DMS153 treated with DMSO at 0.1 percent for 48 hours (cell line): ENCODE measurements at regions not wholly inside any gene's neighbourhood (a gene's known extent, or its start where the extent isn't known, plus 50 kb on each side); places are given as distances from the start of the nearest gene placed in this dataset.
A peak's percentile ranks its signal among the peaks of the same experiment; 100 is the strongest.
"Not testable (repeated sequence)": the region's sequence is repeated elsewhere in the genome, so short reads cannot be mapped to it uniquely, and the experiment has no call there.

Experiments used
- DNase-seq: peaks from one replicate; lab custom pipeline; 2025; ENCODE audit not compliant: unreplicated experiment; lab: John Stamatoyannopoulos, UW

DNA sequence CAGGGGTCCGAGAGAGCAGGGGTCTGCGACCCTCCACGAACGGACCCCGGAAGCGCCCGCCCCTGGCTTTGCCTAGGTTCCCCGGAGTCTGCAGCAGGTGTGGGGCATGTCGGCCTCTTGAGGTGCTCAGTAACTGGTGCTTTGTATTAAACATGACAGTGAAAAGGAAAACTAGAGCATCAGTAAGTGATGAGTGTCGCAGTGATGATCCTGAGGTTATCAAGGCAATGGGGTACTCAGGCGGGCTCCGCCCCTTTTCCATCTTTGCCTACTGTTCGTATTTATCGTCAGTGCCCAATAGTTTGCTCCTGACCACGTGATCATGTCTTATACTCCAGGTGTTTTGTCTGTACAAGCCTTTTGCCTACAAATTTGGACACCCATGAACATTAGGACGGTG, 262.4 kb downstream of the ZNF37A start:
- DNase-seq: not testable (repeated sequence)

DNA sequence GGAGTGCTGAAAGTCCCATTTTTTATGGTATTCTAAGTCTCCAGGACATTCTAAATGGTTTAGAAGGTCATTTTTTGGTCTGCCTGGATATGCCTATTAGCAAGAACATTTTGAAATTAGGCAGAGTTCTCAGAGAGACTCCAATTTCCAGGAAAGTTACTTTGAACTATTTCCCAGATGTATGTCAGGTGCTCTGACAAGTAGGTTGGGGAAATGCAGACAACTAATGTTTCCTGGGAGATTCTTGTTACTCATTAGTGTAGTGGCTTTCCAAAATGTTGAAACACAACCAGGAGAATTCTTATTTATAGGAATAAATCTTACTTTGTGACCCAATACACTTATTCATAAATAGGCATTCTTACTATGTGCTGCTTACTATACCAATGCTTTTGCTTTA, 268.4 kb downstream of the ZNF37A start:
- not testable (repeated sequence) for DNase-seq

DNA sequence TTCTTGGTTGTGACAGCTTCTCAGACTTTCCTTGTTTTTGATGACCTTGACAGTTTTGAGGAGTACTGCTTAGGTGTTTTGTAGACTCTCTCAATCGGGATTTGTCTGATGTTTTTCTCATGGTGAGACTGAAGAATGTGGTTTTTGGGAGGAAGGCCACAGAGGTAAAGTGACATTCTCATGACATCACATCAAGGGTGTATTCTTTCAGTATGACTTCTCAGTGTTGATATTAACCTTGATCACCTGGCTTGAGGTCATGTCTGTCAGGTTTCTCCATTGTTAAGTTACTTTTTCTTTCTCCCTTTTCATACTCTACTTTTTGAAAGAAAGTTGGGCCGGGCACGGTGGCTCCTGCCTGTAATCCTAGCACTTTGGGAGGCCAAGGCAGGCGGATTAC, 269.9 kb downstream of the ZNF37A start:
- DNase-seq: not testable (repeated sequence)

DNA sequence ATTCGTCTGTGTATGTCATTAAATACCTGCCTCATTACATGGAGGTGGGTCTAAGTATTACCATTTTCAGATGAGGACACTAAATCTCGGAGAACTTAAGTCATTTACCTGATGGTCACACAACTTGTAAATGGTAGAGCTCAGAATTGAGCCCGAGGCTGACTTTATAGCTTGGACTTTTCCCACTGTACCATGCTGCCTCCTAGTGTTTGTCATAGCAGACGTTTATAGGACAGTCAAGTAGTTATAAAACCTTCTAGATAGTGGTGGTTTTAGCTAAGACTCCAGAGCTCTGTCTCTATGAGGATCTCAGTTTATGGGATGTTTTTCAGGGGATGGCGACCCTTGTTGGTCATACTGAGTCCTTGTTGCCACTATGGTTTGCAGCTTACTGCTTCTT, 271.8 kb downstream of the ZNF37A start:
- DNase-seq: peak; percentile 0

DNA sequence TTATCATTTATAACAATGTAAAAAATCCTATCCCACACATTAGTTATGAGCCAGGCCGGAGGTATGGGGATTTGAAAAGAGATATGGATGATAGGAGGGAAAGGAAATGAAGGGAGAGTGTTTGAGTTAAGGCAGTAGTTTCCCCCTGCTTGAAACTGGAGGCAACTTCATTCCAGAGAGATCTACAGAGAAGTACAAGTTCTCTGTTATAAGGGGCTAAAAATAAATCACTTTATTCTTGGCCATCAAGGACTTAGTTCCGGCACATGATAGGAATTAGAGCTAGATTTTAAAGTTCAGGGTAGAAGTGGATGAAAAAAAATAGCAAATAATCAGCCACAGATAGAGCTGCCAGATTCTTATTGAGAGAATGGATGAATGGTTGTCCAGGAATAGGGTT, 289.7 kb downstream of the ZNF37A start:
- not testable (repeated sequence) for DNase-seq

DNA sequence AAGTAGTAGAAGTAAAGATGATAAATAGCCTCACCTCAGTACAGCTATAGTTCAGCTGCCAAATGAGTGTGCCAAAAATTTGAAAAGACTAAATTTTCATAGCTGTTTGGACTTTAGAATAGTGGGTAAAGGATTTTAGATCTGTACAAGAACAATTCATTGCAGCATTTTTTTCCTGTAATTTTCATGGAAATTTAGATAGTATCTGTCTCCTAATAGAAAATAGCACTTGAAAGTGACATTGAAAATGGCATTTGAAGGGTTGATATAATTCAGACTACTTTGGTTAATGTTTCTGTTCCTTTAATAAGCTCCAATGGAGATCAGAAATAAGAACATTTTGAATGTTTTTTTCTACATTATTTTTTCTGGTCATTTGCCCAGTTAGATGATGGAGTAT, 292.7 kb downstream of the ZNF37A start:
- not testable (repeated sequence) for DNase-seq

DNA sequence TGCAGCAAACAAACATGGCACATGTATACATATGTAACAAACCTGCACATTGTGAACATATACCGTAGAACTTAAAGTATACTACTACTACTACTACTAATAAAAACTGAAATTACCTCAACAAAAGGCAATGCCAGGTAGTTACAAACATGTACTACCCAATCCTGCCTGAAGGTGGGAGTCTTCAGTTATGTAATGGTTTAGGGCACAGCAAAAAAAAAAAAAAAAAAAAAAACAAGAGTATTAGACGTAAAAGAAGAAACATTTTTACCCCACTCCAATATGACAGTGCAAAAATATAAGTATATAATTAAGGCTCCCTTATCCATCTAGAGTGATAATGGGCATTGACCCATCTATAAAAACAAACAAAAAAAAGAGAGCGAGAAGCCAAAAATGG, 296.6 kb downstream of the ZNF37A start:
- DNase-seq: not testable (repeated sequence)

DNA sequence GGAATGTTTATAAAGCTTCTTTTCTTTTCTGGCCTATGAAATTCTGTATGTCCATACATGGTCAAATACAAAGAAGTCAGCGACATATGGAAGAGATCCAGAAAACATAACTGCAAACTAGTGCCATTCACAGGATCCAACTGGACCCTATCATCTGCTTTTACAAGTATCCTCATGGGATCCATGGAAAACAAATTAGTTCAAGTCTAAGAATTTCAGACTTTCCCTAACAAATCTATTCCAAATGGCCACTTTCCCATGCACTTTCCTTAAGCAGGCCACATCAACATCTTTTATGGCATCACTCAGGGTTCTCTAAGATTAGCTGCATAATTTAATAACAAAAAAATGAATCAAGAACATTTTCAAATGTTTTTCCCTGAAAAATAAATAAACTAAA, 301.3 kb downstream of the ZNF37A start:
- DNase-seq: not testable (repeated sequence)

DNA sequence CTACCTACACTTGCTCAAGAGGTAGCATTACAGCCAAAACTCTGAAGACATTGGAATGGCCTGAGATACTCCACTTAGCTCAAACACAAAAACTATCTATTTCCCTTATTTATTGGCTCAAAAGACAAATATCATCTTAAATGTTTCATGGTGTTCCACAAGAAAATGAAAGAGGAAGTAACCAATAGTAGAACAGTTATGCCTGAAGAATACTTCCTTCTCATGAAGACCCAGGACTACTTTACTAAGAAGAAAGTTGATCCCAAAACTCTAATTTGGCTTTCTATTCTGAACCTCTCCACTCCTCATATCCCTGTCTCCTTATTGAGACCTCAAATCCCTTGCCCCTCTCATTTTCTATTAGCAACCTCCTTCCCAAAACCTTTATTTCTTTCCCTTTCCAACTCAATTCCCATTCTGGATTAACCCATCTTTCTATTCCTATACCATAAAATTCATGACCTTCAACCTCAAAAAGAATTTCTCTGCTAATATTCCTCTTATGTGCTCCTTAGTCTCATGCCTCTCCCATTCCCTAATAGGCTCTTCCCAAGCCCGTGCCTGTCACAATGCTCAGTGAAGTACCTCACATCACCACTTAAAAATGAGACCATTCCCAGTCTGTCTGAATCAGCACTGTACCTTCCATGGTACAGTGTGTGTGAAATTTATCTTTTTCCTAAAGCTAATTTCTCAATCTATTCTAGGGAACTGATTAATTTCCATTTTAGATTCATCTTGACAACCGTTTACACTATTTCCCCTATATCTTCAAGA, 302.2 kb downstream of the ZNF37A start:
- not testable (repeated sequence) for DNase-seq

DNA sequence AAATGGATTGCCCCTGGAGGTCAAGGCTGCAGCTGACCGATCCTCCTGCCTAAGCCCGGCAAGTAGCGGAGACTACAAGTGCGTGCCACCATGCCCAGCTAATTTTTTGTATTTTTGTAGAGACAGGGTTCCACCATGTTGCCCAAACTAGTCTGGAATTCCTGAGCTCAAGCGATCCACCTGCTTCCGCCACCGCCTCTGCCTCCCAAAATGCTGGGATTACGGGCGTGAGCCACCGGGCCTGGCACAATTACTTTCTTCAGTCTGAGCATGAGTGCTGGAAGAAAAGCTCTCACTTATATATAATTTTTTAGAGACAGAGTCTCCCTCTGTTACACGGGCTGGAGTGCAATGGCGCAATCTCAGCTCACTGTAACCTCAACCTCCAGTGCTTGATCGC, 307.4 kb downstream of the ZNF37A start:
- not testable (repeated sequence) for DNase-seq

DNA sequence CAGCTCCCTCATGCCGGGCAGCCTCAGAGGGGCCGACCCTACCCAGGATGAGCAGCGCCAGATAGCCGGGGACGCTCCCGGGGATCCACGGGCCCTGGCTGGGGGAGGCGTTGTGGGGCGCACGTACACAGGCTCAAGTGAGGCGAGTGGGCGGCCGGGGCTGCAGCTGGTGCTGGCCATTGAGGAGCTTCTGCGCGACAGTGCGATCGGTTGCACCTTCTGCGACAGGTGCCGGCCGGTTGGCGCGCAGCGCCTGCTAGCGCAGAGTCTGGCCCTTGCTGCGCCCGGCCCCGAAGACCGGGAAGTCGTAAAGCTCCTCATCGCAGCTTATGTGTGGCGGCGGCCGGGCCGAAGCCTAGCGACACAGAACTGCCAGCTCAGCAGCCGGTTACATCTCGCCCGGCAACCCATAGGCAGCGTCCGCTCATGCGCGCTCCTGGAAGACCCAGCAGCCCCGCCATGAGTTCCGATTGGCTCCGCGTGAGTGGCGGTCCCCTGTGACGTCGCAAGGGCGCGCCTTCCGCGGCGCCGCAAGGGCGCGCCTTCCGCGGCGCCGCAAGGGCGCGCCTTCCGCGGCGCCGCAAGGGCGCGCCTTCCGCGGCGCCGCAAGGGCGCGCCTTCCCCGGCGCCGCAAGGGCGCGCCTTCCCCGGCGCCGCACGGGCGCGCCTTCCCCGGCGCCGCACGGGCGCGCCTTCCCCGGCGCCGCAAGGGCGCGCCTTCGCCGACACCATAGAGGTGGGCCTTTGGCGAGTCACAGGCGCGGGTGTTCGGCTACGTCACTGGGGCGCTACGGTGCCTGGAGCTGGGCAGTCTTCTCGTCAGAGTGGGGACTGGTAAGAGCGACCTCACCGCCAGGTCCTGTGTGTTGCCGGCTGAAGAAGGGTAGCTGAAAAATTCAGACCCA, 308.6 kb downstream of the ZNF37A start:
- peak; percentile 9 for DNase-seq

DNA sequence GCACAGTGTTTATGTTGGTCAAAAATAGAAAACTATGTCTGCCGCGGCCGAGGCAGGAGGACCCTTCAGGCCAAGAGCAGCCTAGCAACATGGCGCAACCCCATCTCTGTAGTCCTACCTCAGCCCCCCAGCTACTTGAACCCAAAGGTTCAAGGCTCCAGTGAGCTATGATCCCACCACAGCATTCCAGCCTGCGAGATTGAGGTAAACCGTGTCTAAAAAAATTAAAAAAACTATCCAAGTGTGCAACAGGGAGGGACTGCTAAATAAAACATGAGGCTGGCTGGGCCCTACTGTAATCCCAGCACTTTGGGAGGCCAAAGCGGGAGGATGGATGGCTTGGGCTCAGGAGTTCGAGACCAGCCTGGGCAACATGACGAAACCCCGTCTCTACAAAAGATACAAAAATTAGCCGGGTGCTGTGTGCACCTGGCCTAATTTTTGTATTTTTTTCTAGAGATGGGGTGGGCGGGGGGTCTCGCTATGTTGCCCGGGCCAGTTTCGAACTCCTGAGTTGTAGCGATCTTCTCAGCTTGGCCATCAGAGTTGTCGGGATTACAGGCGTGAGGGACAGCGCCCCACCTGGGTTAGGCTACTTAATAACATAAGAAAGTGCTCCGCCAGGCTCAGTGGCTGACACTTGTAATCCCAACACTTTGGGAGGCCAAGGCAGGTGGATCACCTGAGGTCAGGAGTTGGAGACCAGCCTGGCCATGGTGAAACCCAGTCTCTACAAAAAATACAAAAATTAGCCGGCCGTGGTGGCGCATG, 309.4 kb downstream of the ZNF37A start:
- DNase-seq: not testable (repeated sequence)

DNA sequence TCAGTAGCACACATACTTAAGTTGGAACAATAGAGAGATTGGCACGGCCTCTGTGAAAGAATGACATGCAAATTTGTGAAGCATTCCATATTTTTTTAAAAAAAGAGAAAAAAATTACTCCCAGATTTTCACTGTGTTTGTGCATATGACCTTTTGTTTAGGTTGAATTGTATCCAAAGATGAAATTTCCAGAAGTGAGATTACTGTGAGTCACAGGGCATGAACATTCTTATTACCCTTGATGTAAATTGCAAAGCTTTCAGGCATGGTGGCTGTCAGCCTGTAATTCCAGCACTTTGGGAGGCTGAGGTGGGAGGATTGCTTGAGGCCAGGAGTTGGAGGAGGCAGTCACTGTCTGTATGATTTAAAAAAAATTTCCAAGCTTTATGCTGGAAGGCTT, 329.5 kb downstream of the ZNF37A start:
- not testable (repeated sequence) for DNase-seq

DNA sequence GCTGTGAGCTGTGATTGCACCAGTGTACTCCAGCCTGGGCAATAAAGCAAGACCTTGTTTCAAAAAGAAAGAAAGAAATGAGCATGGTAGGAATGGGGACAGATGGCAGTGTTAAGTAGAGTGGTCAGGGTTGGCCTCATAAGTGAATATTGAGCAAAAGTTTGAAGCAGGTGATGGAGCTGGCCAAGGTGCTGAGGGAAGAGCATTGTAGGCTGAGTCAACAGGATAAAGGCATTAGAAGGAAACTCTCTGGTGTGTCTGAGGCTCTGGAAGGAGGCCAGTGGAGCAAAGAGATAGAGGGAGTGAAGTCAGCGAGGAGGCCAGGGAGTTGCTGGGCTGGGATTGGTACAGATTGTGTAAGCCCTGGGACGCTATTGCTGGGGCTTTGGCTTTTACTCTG, 336.1 kb downstream of the ZNF37A start:
- DNase-seq: not testable (repeated sequence)

DNA sequence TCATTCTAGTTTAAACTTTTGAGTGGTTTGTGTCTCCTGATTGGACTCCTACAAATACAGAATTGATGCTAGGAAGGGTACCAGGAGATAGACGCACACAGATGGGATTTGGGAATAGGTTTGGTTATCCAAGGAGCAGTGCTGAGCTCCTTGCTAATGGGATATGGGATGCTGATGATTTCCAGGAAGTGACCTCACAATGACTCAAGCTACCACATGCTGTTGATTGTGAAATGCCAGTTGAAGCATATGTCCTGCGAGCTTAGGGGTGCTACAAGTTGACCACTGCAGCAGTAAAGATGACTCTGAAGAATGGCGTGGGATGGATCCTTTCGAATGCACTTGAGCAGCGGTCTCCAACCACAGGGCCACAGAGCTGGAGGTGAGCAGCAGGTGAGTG, 343.2 kb downstream of the ZNF37A start:
- DNase-seq: not testable (repeated sequence)

DNA sequence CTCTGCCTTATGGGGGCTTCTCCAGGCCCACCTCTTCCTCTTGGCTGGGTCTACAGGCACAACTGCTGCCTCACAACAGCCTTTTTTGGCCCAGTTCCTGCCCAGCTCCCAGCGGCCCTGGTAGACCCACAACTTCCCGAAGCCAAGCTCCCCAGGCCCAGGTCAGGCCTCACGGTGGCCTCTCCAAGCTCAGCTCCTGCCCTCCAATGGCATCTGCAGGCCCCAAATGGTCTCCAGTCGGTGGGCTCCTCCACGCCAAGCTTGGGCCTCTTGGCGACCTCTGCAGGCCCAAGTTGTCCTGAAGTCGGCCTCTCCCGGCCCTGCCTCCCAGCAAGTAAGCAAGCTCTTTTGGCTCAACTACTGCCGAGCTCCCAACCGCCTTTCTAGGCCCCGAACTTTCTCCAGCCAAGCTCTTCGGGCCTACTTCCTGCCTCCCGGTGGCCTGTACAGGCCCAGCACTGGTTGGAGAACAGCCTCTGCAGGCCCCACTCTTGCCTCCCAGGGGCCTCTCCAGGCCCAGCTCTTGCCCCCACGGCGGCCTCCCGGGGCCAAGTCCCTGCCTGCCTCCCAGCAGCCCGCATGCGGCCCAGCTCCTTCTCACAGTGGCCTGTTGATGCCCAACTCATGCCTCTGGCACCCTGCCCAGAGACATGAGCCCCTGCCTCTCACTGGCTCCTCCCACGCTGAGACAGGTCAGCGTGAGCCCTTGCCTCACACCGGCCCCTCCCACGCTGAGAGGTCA, 354.6 kb downstream of the ZNF37A start:
- DNase-seq: not testable (repeated sequence)

DNA sequence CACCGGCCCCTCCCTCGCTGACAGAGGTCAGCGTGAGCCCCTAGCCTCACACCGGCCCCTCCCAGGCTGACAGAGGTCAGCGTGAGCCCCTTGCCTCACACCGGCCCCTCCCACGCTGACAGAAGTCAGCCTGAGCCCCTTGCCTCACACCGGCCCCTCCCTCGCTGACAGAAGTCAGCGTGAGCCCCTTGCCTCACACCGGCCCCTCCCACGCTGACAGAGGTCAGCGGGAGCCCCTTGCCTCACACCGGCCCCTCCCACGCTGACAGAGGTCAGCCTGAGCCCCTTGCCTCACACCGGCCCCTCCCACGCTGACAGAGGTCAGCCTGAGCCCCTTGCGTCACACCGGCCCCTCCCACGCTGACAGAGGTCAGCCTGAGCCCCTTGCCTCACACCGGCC, 355.5 kb downstream of the ZNF37A start:
- DNase-seq: not testable (repeated sequence)

DNA sequence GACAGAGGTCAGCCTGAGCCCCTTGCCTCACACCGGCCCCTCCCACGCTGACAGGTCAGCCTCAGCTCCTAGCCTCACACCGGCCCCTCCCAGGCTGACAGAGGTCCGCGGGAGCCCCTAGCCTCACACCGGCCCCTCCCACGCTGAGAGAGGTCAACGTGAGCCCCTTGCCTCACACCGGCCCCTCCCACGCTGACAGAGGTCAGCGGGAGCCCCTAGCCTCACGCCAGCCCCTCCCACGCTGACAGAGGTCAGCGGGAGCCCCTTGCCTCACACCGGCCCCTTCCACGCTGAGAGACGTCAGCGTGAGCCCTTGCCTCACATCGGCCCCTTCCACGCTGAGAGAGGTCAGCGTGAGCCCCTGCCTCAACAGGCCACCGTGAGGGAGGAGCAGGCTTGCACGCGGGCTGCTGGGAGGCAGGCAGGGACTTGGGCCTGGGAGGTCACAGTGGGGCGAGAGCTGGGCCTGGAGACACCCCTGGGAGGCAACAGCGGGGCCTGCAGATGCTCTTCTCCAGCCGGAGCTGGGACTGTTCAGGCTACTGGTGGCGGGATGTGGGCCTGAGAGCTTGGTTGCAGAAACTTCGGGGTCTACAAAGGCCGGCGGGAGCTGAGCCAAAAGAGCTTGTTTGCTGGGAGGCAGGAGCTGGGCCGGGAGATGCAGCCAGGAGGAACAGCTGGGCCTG, 356.4 kb downstream of the ZNF37A start:
- not testable (repeated sequence) for DNase-seq

DNA sequence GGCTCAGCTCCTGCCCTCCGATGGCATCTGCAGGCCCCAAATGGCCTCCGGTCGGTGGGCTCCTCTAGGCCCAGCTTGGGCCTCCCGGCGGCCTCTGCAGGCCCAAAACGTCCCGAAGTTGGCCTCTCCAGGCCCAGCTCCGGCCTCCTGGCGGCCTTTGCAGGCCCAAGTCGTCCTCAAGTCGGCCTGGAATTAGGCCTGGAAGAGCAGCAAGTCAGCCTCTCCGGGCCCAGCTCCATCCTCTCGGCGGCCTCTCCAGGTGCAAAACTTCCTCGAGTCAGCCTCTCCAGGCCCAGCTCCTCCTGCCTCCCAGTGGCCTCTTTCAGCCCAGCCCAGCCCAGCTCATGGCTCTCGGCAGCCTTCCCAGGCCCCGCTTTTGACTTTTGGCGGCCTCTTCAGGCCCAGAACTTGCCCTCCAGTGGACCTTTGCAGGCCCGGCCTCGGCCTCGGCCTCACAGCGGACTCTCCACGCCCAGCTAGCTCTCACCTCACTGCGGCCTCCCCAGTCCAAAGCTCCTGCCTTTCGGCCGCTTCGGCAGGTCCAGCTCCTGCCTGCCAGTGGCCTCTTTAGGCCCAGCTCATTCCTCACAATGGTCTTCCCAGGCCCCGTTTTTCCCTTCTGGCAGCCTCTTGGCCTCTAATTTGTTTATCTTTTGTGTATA, 357.3 kb downstream of the ZNF37A start:
- DNase-seq: not testable (repeated sequence)
